ENCODE measurements at regions not wholly inside any gene's neighbourhood (a gene's known extent, or its start where the extent isn't known, plus 50 kb on each side); places are given as distances from the start of the nearest gene placed in this dataset.

DNA sequence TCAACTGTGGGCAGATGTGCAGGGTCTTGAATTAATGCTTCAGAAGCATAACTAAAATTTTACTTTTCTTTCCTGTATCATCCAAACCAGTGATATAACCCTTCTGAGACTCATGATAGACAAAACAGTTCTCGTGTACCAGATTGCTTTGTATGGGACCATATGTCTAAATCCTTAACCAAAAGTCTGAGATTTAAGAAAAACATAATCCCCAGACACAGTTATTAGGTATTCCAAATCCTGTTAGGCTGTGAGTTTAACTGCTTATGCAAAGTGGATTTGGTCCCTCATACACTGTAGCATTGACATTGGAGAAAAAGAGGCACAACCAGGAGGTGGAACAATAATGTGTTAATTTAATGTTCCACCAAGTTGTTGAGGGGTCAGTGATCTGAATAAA, 235.0 kb downstream of the PMAIP1 start:
- DNase-seq, result no peak
- H3K9me3 ChIP-seq (ENCODE audit: control insufficient read depth, low read length), result no peaks in the 10 kb centered on the region
- intact Hi-C loops (cut with DNase I), result no loop called here
- H3K27me3 ChIP-seq (ENCODE audit: control insufficient read depth, insufficient read depth), result no peaks in the 10 kb centered on the region
- H3K27ac ChIP-seq (ENCODE audit: low read length), result no peak overlapping the region
- H3K4me1 ChIP-seq (ENCODE audit: control insufficient read depth, insufficient read depth, low read length), result no peaks in the 10 kb centered on the region
- 83% methylated on average over 1 of the region's 1 CpG for WGBS
- no peak overlapping the region for H3K4me3 ChIP-seq (ENCODE audit: low read length)
- no peak for ATAC-seq

DNA sequence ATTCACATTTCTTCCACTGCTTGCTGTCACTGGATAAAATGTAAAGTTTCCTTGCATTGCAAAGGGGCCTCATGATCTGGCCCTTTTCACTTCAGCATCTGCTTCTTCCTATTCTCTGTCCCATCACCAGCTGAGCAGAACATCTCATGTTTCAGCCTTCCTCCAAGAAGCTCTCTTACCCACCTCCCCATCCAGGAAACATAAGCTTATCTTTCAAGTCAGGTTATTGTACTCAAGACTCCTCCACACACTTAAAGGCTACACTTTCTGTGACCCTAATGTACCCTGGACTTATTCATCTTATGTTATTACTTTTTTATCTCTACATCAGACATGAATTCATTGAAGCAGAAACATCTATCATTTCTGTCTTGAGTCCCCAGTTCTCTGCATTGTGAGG, 230.5 kb downstream of the PMAIP1 start:
- no peak overlapping the region for H3K27ac ChIP-seq (ENCODE audit: low read length)
- intact Hi-C loops (cut with DNase I), result no loop called here

DNA sequence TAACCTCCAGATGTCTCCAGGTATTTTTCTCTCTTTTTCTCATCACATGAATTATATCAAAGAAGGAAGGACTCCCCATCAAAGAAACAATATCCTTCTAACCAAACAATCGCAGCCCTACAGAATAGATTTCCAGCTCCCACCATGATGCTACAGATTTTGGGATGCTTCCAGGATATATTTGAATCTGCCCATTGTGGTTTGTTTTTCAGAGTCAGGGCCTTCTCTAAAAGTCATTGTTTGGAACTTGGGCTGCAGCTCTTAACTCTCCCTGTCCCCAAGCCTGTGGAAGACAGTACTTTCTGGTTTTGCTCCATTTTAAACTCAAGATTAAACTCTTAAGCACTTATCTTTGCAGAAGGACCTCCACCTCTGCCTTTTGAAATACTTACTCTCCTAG, 223.2 kb downstream of the PMAIP1 start:
- no peaks in the 10 kb centered on the region for H3K9me3 ChIP-seq (ENCODE audit: control insufficient read depth, low read length)
- H3K27ac ChIP-seq (ENCODE audit: low read length), result no peak overlapping the region
- whole genome bisulfite sequencing, result 82% methylated on average over 1 of the region's 1 CpG
- no peaks in the 10 kb centered on the region for H3K4me1 ChIP-seq (ENCODE audit: control insufficient read depth, insufficient read depth, low read length)
- no peak overlapping the region for H3K4me3 ChIP-seq (ENCODE audit: low read length)
- DNase-seq (no peak), ATAC-seq (no peak)
- no peaks in the 10 kb centered on the region for H3K27me3 ChIP-seq (ENCODE audit: control insufficient read depth, insufficient read depth)
- intact Hi-C loops (cut with DNase I), result no loop called here

More for the DNA sequence above, 230.5 kb downstream of the PMAIP1 start:
- DNase-seq (no peak), ATAC-seq (no peak)
- H3K27me3 ChIP-seq (ENCODE audit: control insufficient read depth, insufficient read depth), result no peaks in the 10 kb centered on the region
- no peaks in the 10 kb centered on the region for H3K4me1 ChIP-seq (ENCODE audit: control insufficient read depth, insufficient read depth, low read length)
- H3K9me3 ChIP-seq (ENCODE audit: control insufficient read depth, low read length), result no peaks in the 10 kb centered on the region
- H3K4me3 ChIP-seq (ENCODE audit: low read length), result no peak overlapping the region

DNA sequence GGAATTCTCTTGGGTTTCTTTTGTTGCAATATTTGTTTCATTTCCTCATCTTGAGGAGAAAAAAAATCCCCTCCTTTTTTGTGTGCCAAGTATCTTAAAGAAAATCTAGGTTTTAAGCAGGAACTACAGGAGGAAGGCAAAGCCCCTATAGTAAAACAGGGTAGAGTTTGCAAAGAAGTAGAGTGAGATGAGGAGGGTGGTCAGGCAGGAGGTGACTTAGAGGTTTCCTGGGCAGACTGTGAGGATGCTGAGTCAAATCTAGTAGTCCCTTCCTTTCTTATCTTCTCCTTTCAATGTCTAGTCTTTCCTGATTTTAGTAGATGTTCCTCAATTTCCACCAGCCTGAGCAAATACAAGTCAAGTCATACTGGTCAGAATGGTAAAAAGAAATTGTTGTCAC, 222.5 kb downstream of the PMAIP1 start:
- H3K27ac ChIP-seq (ENCODE audit: low read length), result no peak overlapping the region
- intact Hi-C loops (cut with DNase I), result no loop called here
- no peaks in the 10 kb centered on the region for H3K4me1 ChIP-seq (ENCODE audit: control insufficient read depth, insufficient read depth, low read length)
- H3K4me3 ChIP-seq (ENCODE audit: low read length), result no peak overlapping the region
- ATAC-seq (no peak), DNase-seq (no peak)
- H3K9me3 ChIP-seq (ENCODE audit: control insufficient read depth, low read length), result no peaks in the 10 kb centered on the region
- no peaks in the 10 kb centered on the region for H3K27me3 ChIP-seq (ENCODE audit: control insufficient read depth, insufficient read depth)

DNA sequence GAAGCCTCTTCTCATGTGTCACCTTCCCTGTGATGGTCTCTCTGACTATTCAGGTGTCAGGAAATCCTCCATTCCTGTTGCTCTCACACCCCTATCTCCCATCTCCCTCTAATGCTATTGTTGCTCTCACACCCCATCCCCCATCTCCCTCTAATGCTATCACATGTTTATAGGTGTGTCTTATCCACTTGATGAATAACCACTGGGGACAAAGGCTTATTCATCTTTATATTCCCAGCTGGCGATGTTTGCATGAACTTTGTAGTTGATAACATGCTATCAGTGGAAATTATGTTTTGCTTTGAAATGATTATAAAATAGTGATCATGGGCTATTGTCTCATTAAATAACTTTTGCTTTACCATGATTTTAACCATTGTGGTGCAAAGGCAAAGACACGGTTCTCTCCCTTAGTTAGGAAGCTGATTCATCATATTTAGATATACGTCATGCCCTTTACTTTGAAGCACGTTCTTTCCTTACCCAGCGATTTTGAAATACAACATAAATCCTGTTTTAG, 220.5 kb downstream of the PMAIP1 start:
- Histone ChIP-seq H3K9me3 (ENCODE audit: control insufficient read depth, low read length) (no peaks in the 10 kb centered on the region), H3K4me3 (ENCODE audit: low read length) (no peak overlapping the region), H3K27me3 (ENCODE audit: control insufficient read depth, insufficient read depth) (no peaks in the 10 kb centered on the region), H3K27ac (ENCODE audit: low read length) (no peak overlapping the region), H3K4me1 (ENCODE audit: control insufficient read depth, insufficient read depth, low read length) (no peaks in the 10 kb centered on the region)
- 77% methylated on average over 5 of the region's 5 CpGs for WGBS
- ATAC-seq, result no peak
- intact Hi-C loops (cut with DNase I), result no loop called here
- no peak for DNase-seq

DNA sequence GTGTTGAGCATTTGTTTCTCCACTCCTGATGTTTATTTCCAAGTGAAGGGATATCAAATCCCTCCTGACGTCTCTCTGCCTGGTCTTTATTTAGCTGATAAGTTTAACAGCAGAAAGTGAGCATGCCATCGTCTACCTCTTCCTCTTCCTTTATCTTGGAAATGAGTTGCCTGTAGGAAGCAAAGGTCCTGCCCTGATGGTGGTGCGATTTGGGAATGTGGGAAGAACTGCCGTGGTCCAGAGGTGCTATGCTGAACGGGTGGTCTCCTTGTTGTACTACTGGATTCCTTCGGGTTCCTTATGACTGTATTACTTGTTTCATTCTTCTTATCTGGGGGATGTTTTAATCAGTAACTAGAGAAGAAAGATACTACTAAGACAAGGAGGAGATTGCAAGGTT, 217.5 kb downstream of the PMAIP1 start:
- no peak for DNase-seq
- intact Hi-C loops (cut with DNase I), result no loop called here
- Histone ChIP-seq H3K9me3 (ENCODE audit: control insufficient read depth, low read length) (no peaks in the 10 kb centered on the region), H3K27me3 (ENCODE audit: control insufficient read depth, insufficient read depth) (no peaks in the 10 kb centered on the region), H3K4me1 (ENCODE audit: control insufficient read depth, insufficient read depth, low read length) (no peaks in the 10 kb centered on the region), H3K27ac (ENCODE audit: low read length) (no peak overlapping the region), H3K4me3 (ENCODE audit: low read length) (no peak overlapping the region)
- ATAC-seq, result no peak
- 32% methylated on average over 6 of the region's 6 CpGs for WGBS

DNA sequence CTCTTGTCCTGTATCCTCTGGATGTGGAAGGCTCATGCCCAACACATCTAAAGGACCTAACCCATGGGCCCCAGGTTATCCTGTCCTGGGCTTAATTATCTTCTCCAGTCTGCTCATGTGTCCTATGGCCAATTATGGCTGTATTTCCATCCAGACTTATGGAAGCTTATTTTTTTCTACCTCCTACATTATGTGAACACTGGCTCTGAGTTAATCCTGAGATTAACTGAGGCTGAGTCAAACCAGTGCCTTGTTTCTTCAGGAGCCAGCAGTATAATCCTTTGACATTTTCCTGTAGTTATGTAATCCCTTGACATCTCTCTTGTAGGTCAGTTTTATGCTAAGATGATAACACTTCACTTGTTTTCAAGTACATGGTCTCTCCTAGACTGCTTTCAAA, 213.6 kb downstream of the PMAIP1 start:
- Histone ChIP-seq H3K4me1 (ENCODE audit: control insufficient read depth, insufficient read depth, low read length) (no peaks in the 10 kb centered on the region), H3K27ac (ENCODE audit: low read length) (no peak overlapping the region), H3K27me3 (ENCODE audit: control insufficient read depth, insufficient read depth) (no peaks in the 10 kb centered on the region), H3K4me3 (ENCODE audit: low read length) (no peak overlapping the region), H3K9me3 (ENCODE audit: control insufficient read depth, low read length) (no peaks in the 10 kb centered on the region)
- intact Hi-C loops (cut with DNase I), result no loop called here
- no peak for DNase-seq
- ATAC-seq, result no peak

DNA sequence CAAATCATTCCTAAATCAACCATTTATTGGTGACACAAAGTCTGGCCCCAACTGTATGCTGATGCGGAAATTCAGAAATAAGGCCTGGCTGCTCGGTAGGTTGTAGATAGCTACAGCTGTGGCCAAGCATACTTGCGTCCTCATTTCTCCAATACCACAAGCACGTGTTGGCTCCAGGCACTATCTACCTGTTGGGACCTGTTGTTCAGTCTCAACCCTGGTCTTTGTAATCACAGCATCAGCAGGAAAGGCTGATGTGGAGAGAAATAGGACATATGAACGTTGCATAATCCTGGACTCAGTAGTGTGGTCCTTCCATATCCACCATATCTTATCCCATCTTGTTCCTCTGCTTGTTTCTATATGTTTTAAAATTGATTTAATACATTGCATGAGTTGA, 212.6 kb downstream of the PMAIP1 start:
- intact Hi-C loops (cut with DNase I), result no loop called here
- Histone ChIP-seq H3K9me3 (ENCODE audit: control insufficient read depth, low read length) (no peaks in the 10 kb centered on the region), H3K27ac (ENCODE audit: low read length) (no peak overlapping the region), H3K4me1 (ENCODE audit: control insufficient read depth, insufficient read depth, low read length) (no peaks in the 10 kb centered on the region), H3K27me3 (ENCODE audit: control insufficient read depth, insufficient read depth) (no peaks in the 10 kb centered on the region), H3K4me3 (ENCODE audit: low read length) (no peak overlapping the region)
- WGBS, result 88% methylated on average over 5 of the region's 5 CpGs
- DNase-seq (no peak), ATAC-seq (no peak)

DNA sequence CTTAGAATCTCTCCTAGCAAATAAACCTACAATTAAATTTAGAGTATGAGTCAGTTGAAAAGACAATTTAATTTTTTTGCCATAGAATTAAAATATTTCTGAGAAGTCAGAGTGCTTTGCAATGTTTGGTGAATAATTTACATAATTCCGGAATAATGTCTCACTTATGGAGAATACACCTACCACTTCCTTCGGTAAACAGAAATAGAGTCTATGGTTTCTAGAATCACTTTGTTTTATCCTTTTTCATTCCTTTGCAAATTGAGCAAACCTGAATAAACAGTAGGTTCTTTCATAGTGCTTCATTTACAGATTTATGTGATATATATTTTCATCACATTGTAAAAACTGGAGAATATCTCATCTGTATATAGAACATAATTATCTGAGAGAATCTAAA, 211.7 kb downstream of the PMAIP1 start:
- H3K4me1 ChIP-seq (ENCODE audit: control insufficient read depth, insufficient read depth, low read length), result no peaks in the 10 kb centered on the region
- H3K4me3 ChIP-seq (ENCODE audit: low read length), result no peak overlapping the region
- DNase-seq (no peak), ATAC-seq (no peak)
- intact Hi-C loops (cut with DNase I), result no loop called here
- no peak overlapping the region for H3K27ac ChIP-seq (ENCODE audit: low read length)
- no peaks in the 10 kb centered on the region for H3K9me3 ChIP-seq (ENCODE audit: control insufficient read depth, low read length)
- 96% methylated on average over 2 of the region's 2 CpGs for WGBS
- no peaks in the 10 kb centered on the region for H3K27me3 ChIP-seq (ENCODE audit: control insufficient read depth, insufficient read depth)

DNA sequence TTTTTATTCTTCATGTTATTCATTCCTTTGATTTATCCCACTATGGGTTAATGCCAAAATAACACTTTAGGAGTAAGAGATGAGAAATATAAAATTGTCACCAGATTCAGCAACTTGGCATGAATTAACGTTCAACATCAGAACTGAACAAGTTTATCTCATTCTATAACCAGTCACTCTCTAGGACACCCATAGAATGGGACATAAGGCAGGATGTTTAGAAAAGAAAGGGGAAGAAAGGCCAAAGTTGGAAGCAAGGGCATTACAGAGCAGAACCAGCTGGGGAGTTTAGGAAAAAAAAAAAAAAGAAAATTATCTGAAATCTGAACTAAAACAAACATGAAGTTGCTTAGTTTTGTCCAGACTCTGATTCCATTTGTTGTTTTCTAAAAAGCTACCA, 211.0 kb downstream of the PMAIP1 start:
- 37% methylated on average over 1 of the region's 1 CpG for WGBS
- ATAC-seq, result no peak
- intact Hi-C loops (cut with DNase I), result no loop called here
- no peak for DNase-seq
- no peak overlapping the region for H3K4me3 ChIP-seq (ENCODE audit: low read length)
- no peak overlapping the region for H3K27ac ChIP-seq (ENCODE audit: low read length)
- no peaks in the 10 kb centered on the region for H3K9me3 ChIP-seq (ENCODE audit: control insufficient read depth, low read length)
- H3K27me3 ChIP-seq (ENCODE audit: control insufficient read depth, insufficient read depth), result no peaks in the 10 kb centered on the region
- no peaks in the 10 kb centered on the region for H3K4me1 ChIP-seq (ENCODE audit: control insufficient read depth, insufficient read depth, low read length)

DNA sequence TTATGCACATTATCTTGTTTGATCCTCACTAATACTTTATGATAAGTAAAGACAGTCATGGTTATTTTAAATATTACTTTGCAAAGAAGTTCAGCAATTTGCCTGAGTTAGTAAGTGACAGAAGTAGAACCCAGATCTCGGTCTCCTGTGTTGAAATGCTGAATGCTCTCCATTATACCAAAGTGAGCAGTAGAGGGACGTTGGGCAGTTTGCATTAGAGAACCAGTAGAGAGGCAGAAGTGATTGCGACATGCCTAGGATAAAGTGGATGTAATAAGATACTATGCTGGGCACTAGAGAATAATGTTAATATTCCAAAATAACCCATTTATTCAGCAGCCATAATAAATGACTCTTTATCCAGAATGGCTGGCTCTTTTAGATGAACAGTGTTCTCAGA, 201.0 kb downstream of the PMAIP1 start:
- intact Hi-C loops (cut with DNase I), result no loop called here
- no peak for ATAC-seq
- H3K4me1 ChIP-seq (ENCODE audit: control insufficient read depth, insufficient read depth, low read length), result no peaks in the 10 kb centered on the region
- no peak overlapping the region for H3K4me3 ChIP-seq (ENCODE audit: low read length)
- H3K27me3 ChIP-seq (ENCODE audit: control insufficient read depth, insufficient read depth), result no peaks in the 10 kb centered on the region
- H3K9me3 ChIP-seq (ENCODE audit: control insufficient read depth, low read length), result no peaks in the 10 kb centered on the region
- H3K27ac ChIP-seq (ENCODE audit: low read length), result no peak overlapping the region
- 69% methylated on average over 3 of the region's 3 CpGs for WGBS
- DNase-seq, result no peak

DNA sequence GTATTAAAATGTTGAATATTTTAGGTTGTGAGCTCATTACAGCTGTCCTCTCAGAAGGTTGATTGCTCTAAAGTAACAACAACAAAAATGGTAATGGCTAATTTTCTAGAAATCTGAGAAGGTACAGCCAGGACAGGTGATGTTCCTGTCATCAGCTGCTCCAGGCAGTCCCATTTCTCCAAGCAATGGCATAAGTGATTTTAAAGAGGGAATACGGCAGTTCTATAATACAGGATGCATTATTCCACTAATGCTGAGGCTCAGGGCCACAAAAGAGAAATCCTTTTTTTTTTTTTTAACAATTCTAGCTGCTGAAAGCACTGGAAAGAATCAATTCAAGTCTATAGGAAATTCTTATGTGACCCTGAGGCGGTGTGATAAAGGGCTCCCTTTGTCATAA, 199.9 kb downstream of the PMAIP1 start:
- intact Hi-C loops (cut with DNase I), result no loop called here

More for the DNA sequence above, 199.9 kb downstream of the PMAIP1 start:
- Histone ChIP-seq H3K9me3 (ENCODE audit: control insufficient read depth, low read length) (no peaks in the 10 kb centered on the region), H3K27ac (ENCODE audit: low read length) (no peak overlapping the region), H3K27me3 (ENCODE audit: control insufficient read depth, insufficient read depth) (no peaks in the 10 kb centered on the region), H3K4me3 (ENCODE audit: low read length) (no peak overlapping the region), H3K4me1 (ENCODE audit: control insufficient read depth, insufficient read depth, low read length) (no peaks in the 10 kb centered on the region)
- WGBS, result 78% methylated on average over 2 of the region's 2 CpGs
- ATAC-seq, result no peak
- no peak for DNase-seq

All from right cardiac atrium (tissue), 5 donors.